ENCODE measurements at regions not wholly inside any gene's neighbourhood (a gene's known extent, or its start where the extent isn't known, plus 50 kb on each side); places are given as distances from the start of the nearest gene placed in this dataset.
"Not testable (repeated sequence)": the region's sequence is repeated elsewhere in the genome, so short reads cannot be mapped to it uniquely, and the experiment has no call there.

DNA sequence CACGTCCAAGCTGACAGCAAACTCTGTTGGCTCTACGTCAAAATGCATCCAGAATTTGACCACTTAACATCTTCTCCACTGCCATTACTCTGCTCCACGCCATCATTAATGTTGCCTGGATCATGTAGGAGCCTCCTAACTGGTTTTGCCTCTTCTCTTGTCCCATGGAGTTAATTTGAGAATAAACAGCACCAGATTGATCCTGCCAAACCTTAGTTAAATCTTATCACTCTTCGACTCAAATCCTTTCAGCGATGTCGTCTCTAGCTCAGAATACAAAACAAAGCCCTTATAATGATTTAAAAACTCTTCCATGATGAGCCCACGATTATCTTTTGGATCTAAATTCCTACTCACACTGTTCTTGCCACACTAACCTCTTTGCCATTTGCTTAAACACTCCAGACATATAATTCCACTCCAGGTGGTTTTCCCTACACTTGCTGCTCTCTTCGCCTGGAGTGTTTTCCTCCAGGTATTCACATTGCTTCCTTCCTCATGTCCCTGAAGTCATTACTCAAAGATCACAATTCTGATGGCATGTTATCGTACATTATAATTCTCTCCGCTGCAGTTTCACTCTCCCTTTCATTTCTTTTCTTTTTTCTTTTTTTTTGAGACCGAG, 90.7 kb upstream of the KCNK2 start:
- DNase-seq, result no peak

DNA sequence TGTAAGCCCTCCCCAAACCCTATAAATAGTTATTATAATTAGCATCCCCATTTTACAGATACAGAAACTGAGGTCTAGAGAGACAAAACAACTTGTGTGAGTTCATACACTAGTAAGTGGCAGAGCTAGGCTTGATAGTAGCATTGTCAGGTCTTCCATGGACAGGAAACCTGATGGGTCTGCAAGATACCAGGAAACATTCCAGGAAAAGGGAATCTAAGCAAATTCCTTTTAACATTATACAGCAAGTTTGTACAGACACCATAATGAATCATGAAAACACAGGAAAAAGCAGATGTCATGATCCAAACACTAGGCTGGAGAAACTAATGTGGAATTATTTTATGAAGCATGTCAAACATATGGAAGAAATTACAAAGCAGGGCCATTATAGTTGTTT, 89.1 kb upstream of the KCNK2 start:
- DNase-seq, result no peak

DNA sequence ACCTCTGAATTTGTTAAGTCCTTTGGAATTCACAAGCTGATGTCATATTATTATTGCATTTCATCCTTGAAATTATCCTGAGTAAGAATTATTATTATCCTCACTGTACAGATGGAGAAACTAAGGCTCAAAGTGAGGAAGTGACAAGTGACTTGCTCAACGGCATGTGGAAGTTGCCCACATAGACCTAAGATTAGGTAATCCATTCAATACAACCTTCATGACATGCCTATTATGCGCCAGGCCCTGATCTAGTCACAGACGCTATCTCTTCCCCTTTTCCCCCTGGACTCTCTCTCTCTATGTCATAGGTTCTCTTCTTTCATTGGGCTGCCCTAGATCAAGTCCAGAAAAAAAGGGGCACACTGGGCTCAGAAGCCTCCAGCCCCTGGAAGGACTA, 84.9 kb upstream of the KCNK2 start:
- no peak for DNase-seq

DNA sequence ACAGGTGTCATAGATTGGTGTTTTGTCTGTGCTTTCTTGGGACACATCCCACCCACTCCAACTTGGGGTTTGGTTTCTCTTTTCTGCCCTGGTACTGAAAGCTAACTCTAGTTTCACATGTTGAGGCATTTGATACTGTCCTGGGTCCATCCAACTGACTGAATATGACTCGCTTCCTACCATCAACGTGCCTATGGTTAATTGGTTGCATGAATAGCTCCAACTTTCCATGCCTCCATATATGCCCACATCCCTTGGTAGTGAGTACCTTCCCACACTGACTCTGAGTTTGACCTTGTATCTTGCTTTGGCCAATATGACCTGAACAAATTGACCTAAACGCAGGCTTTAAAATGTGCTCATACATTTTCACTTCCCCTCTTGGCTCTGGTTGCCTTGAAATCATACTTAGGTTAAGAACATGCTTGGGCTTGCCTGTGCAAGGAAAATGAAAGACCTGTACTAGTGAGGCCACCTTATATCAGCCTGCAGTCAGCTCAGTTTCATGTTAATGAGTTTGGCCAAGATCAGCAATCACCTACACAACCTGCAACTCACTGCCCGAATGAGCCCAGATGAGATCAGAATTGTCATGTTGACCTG, 81.0 kb upstream of the KCNK2 start:
- no peak for DNase-seq

DNA sequence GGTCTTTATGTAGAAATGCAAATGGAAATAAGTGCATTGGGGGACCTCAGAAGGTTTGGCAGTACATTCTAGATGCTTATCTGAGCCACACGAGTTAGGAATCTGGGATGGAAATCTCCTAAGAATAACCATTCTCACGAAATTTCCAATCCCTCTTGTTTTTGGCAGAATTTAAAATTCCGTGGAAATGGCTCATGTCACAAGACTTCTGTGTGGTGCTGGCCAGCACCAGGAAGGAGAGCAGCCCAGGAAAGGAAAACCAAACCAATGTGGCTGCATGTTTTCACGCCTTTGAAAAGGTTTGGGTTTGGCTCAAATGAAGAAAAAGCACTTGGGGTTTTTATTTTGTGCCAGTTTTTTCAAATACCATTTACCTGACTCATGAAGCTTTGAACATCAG, 80.1 kb upstream of the KCNK2 start:
- DNase-seq, result no peak

DNA sequence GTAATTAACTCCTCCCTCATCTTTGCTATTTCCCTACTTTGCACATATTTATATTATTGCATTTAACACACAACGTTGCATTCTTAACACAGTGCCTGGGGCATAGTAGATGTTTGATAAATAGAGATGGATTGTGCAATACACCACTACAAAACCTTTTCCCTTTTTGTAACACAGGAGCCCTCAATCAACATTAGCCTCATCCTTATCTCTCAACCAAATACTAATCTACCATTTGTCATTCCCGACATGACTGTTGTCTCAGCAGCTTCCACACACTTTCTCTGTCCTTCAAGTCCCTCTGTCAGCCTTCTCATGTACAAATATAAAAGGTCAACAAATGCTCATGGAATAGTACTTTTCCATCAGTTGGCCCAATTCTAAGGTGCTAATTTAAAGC, 78.9 kb upstream of the KCNK2 start:
- DNase-seq, result no peak

DNA sequence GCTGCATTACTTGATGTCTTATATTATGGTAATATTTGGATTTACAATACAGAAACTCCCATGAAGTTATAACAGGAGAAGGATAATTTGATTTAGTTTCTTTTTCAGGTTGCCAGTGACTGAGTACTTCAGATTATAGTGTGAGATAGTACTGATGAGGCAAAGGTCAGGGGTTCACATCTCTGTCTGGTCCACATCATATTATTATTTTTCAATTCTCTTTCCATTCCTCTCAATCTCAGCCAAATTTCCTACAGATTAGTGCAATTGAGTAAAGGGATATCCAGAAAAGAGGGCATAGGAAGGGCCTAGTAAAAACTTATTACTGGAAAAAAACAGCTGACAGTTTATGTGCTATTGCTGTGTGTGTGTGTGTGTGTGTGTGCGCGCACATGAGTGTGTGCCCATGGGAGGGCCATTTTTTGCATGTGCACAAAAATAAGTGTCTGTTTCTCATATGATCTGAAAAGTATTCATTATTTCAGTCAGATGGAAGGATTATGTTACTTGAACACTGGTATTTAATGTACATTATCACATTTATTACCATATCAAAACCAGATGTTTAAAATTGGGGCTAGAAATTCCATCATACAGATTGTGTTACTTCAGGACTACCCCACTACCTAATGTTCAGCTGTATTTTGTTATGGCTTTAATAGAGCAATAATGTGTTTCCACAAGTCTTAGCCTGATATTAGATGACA, 78.3 kb upstream of the KCNK2 start:
- no peak for DNase-seq

DNA sequence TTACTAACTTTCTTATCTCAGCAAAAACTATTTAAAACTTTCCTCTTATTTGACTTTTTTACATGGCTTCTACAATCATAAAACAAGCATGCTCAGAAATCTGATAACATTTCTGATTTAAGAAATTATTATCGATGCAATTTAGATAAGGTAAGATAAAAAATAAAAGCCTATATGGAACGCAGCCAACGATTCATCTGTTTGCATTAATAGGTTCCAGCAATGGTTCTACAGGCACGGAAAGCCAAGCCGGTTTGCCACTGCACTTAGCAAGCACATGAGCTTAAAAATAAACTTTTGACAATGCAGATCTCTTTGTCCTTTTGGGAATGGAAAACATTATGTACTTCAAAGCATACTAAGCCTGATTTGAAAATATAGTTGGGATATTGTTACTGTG, 77.5 kb upstream of the KCNK2 start:
- no peak for DNase-seq

DNA sequence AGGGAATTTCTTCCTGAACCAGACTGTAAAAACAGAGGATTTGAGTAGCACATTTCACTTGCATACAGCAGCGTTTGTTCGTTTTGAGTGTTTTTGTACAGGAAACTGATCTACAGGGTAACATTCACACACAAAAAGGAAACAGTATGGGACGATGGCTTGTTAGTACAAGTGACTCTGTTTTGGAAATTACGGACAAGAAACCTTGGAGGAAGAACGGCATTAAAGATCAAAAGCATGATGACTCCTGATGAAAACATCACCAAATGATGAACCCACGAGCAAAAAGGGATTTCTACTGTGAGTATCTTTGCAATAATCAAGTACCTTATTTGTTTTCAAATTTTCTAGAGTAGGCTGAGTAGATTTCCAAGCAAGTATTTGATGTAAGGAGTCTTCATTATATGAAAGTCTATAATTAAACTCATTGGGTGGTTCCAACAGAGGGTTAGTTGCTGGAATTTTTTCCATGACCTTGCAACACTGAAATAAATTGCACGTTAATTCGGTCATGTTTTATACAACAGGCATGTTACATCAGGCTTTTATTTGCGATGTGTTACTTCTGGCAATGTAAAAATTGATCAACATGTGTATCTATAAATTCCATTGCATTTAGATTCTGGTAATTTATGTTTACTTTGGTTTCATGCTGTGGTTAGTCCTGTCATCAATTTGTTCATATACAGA, 76.7 kb upstream of the KCNK2 start:
- DNase-seq, result no peak

DNA sequence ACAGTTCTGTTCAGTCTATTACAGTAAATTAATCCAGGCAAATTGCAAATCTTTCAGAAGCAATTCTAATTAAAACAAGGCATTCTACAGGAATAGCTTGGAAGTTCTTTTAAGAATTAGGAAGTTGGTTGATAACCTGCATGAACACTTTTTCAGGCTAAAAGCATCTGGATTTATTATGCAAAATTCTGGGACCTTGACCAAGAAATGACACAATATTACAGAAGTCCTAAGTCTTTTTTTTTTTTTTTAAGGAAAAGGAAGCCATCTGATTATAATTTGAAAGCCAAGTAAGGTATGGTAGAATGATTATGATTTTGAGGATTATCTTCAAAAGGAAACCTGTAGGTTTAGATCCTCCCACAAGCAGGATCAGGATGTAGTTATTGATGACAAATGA, 74.7 kb upstream of the KCNK2 start:
- no peak for DNase-seq

DNA sequence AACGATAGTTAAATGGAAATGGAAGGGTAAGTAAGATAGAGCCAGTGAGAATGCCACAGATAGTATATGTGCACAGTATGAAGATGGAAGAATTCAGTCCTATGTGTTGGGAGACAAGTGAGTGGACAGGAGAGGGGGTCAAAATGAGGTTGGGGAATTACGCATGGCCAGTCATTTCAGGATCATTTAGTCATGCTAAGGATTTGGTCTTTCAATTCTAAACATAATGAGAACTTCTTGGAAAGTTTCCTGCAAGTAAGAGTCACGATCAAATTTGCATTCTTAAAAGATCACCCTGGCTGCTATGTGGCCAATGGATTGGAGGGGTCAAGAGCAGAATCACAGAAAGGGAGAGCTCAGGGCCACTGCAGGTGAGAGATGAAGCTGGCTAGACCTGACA, 64.0 kb upstream of the KCNK2 start:
- DNase-seq, result no peak

DNA sequence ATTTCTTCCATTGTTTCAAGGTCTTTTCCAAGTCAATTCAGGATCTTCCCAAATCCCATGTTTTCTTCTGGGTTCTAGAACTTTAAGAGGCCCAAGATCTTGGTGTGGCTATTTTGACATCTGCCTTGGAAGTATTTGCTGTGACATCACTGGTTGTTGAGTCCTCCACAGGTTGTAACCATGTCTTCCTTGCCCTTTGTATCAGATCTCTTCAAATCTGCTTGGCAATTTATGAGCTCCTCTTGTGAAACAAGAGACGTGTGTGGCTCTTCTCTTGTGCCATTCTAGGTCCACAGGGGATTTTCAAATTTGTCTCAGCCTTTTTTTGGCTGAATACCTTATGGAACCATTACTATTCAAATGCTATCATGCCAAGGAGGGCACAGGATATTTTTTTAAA, 60.3 kb upstream of the KCNK2 start:
- no peak for DNase-seq

DNA sequence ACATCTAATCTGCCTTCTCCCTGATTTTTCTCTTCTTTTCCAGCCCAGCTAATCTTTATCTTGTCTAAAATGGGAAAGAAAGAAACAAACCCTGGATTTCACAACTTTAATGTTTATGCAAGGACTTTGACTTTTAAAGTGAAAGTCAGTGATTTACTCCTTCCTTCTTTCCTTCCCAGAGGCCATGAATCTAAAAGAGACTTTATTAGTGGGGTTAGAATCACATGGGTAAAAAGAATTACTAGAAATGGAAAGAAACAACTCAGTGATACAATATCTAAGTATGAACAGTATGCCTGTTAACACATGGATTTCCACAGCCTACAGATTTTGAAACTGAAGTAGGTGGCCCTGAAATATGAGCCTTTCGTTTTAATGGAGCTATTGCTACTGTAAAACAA, 59.8 kb upstream of the KCNK2 start:
- DNase-seq, result no peak

DNA sequence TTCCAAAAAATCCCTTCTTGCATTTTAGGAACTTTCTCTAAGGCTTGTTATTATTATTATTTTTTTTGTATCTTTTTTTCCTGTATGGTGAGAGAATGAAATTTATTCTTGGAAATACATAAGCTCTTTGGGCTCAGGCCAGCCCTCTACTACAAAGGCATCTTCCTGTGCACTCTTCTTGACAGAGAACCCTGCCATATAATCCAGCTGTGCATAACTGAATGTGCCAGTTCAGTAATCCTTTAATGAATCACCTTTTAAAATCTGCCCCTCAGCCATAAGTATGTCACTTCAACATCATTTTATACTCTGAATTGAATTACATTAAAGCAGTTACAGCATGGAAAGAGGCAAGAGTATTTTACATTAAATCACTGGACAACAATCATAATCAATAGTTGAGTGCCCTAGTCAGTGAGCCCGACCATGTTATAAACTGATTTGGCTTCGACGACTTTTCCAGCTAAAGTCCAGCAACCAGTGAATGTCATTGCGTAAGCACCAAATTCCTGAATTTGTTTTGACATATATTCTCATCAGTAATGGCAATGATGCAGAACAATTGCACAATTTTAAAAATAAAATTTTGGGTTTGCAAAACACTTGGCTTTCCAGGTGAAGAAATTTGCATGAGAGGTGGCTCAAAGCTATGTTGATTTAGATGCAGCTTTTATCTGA, 59.2 kb upstream of the KCNK2 start:
- DNase-seq, result no peak

DNA sequence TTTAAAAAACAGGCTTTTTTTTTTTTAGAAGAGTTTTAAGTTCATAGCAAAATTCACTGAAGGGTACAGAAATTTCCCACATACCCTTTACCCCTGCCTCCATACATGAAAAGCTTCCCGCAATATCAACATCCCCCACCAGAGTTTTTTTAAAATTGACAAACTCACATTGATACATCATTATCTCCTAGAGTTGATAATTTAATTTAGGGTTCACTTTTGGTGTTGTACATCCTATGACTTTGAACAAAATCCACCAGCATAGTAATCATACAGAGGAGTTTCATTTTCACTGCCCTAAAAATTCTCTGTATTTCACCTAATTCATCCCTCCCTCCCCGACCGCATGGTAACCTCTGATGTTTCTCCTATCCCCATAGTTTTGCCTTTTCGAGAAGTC, 53.6 kb upstream of the KCNK2 start:
- DNase-seq, result no peak

DNA sequence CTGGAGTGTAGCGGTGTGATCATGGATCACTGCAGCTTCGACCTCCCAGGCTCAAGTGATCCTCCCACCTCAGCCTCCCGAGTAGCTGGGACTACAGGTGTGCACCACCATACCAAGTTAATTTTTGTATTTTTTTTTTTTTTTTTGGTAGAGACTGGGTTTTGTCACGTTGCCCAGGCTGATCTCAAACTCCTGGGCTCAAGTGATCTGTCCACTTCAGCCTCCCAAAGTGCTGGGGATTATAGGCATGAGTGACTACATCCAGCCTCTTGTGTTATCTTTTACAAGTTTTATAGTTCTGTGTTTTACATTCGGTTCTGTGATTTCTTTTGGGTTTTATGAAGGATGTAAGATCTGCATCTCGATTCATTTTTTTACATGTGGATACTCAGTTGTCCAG, 52.0 kb upstream of the KCNK2 start:
- not testable (repeated sequence) for DNase-seq

DNA sequence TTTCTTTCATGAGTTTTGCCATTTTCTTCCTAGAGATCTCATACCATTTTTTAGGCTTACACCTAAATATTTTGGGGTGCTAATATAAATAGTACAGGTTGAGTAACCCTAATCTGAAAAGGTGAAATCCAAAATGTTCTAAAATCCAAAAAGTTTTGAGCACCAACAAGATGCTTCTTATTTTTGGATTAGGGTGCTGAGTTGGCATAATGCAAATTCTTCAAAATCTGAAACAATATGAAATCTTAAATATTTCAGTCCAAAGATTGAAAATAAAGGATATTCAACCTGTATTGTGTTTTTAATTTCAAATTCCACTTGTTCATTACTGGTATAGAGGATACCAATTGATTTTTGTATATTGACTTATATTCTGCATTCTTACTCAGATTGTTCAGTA, 51.1 kb upstream of the KCNK2 start:
- no peak for DNase-seq

Measured in activated CD4-positive, alpha-beta T cell treated with anti-CD3 and anti-CD28 coated beads, Interleukin-2, amount 50 U/mL, for 16 hours (primary cell).